ENCODE measurements at regions not wholly inside any gene's neighbourhood (a gene's known extent, or its start where the extent isn't known, plus 50 kb on each side); places are given as distances from the start of the nearest gene placed in this dataset.
A peak's percentile ranks its signal among the peaks of the same experiment; 100 is the strongest.

- 55% methylated on average over 2 of the region's 2 CpGs for WGBS (ENCODE audit: missing lambda C conversion rate)
- no peak overlapping the region for H3K4me3 ChIP-seq
- no peak overlapping the region for H3K27ac ChIP-seq
- ATAC-seq (no peak), FAIRE-seq (no peak), DNase-seq (ENCODE audit: low read depth in 1 of 2, low spot score in 1 of 2) (no peak)
- TF ChIP-seq MAX (IDR thresholded peaks at IDR 0.05) (no peak), MAFK (IDR thresholded peaks at IDR 0.05; ENCODE audit: partially characterized antibody) (no peak), FOSL2 (IDR thresholded peaks at IDR 0.05) (no peak), FOSL2 (CRISPR knock-in tag; IDR thresholded peaks at IDR 0.05) (no peak), PBX3 (IDR thresholded peaks at IDR 0.05) (no peak), FOSB (CRISPR knock-in tag; IDR thresholded peaks at IDR 0.05) (no peak), PHF8 (IDR thresholded peaks at IDR 0.05; ENCODE audit: borderline replicate concordance, low read depth) (no peak), HOXB13 (CRISPR knock-in tag; IDR thresholded peaks at IDR 0.05; ENCODE audit: low read depth) (no peak), RCOR1 (IDR thresholded peaks at IDR 0.05; ENCODE audit: low read depth, low read length) (no peak), BHLHE40 (IDR thresholded peaks at IDR 0.05; ENCODE audit: low read depth, low read length) (no peak), JUN (IDR thresholded peaks at IDR 0.05) (no peak), GATA3 (IDR thresholded peaks at IDR 0.05; ENCODE audit: borderline replicate concordance) (no peak), E2F6 (IDR thresholded peaks at IDR 0.05; ENCODE audit: borderline replicate concordance, low read depth) (no peak)
- H3K4me1 ChIP-seq: no peaks in the 10 kb centered on the region
- CTCF ChIA-PET: no interaction called here
- POLR2A ChIA-PET: no interaction called here
- H3K9me3 ChIP-seq: no peaks in the 10 kb centered on the region
- no peak overlapping the region for H3K4me2 ChIP-seq
These were observed 359.2 kb downstream of the BUD13 start for GRCh38 chr11:116413301-116414242.

GRCh38 chr11:116412118-116412889, 360.5 kb downstream of the BUD13 start:
- Histone ChIP-seq H3K4me3 (no peak overlapping the region), H3K4me2 (peak overlapping the region; percentile 23; the same call in 2 of the 3 replicates), H3K27ac (no peak overlapping the region), H3K4me1 (no peaks in the 10 kb centered on the region), H3K9me3 (no peaks in the 10 kb centered on the region)
- ChIA-PET CTCF (interaction anchor here (0.9 kb wide), 1 partner anchor 43 kb away, joined by 3 read pairs; no protein-coding TSS in a partner anchor), POLR2A (no interaction called here)
- FAIRE-seq (no peak), ATAC-seq (no peak), DNase-seq (ENCODE audit: low read depth in 1 of 2, low spot score in 1 of 2) (peak in 1 of 2 experiments; percentile 4)
- WGBS (ENCODE audit: missing lambda C conversion rate): 26% methylated on average over 6 of the region's 6 CpGs
- TF ChIP-seq TFCP2L1 (CRISPR knock-in tag; IDR thresholded peaks at IDR 0.05) (no peak), TP53 (CRISPR knock-in tag; IDR thresholded peaks at IDR 0.05) (no peak), HOXB13 (CRISPR knock-in tag; IDR thresholded peaks at IDR 0.05; ENCODE audit: low read depth) (no peak), KDM1A (IDR thresholded peaks at IDR 0.05; ENCODE audit: low read depth) (no peak), ZC3H11A (IDR thresholded peaks at IDR 0.05) (no peak), SREBF2 (IDR thresholded peaks at IDR 0.05) (no peak), RNF2 (IDR thresholded peaks at IDR 0.05; ENCODE audit: borderline replicate concordance, low read depth) (no peak), REST (IDR thresholded peaks at IDR 0.05) (no peak), EHMT2 (IDR thresholded peaks at IDR 0.05; ENCODE audit: low read depth) (no peak), NFE2L2 (conservative IDR thresholded peaks at IDR 0.05; ENCODE audit: low read length) (no peak), CEBPB (IDR thresholded peaks at IDR 0.05) (no peak), ELK1 (IDR thresholded peaks at IDR 0.05; ENCODE audit: low read depth, low read length) (no peak), RFX5 (IDR thresholded peaks at IDR 0.05) (no peak), ZFP36 (IDR thresholded peaks at IDR 0.05; ENCODE audit: borderline replicate concordance, partially characterized antibody) (no peak), HEYL (CRISPR knock-in tag; IDR thresholded peaks at IDR 0.05) (no peak), SMC3 (IDR thresholded peaks at IDR 0.05) (no peak), POLR2AphosphoS2 (conservative IDR thresholded peaks at IDR 0.05; ENCODE audit: low read length) (no peak), FOSL2 (IDR thresholded peaks at IDR 0.05) (no peak), FOSL2 (CRISPR knock-in tag; IDR thresholded peaks at IDR 0.05) (no peak)
